HEK293 (cell line): ENCODE measurements at regions not wholly inside any gene's neighbourhood (a gene's known extent, or its start where the extent isn't known, plus 50 kb on each side); places are given as distances from the start of the nearest gene placed in this dataset.

Source experiments
- CTCF ChIA-PET: fragments of 350-600 bp; formaldehyde crosslinking; extraction: SDS; loops from one replicate; lab custom pipeline; 2021; ENCODE audit warnings: antibody characterized with exemption; lab: Yijun Ruan, JAX
- POLR2A ChIA-PET: fragments of 300-600 bp; formaldehyde crosslinking; extraction: SDS; loops from one replicate; lab custom pipeline; 2020; ENCODE audit warnings: antibody characterized with exemption, inconsistent platforms; lab: Yijun Ruan, JAX
- H3K27ac ChIP-seq: fragments of 200-500 bp; sonication (Bioruptor generic); 2 replicates; pipeline ENCODE4 v1.5.1; 2014; ENCODE audit warnings: low read depth, low read length, control low read depth, inconsistent platforms; ENCODE audit errors: extremely low read depth
- H3K36me3 ChIP-seq, 2 experiments: fragments of 200-500 bp in 1 of 2; sonication (Bioruptor generic) in 1 of 2; 1 replicate in 1 of 2; 2 replicates in 1 of 2; pipeline ENCODE4 v1.5.1; 2014 to 2017; ENCODE audit warnings: inconsistent platforms in 2 of 2, low read length in 2 of 2; ENCODE audit not compliant: control insufficient read depth in 2 of 2, insufficient read depth in 1 of 2
- H3K4me1 ChIP-seq: fragments of 200-500 bp; sonication (Bioruptor generic); 2 replicates; pipeline ENCODE4 v1.5.1; 2014; ENCODE audit warnings: mild to moderate bottlenecking, low read length, inconsistent platforms; ENCODE audit not compliant: control insufficient read depth, insufficient read depth
- H3K4me3 ChIP-seq: 2 replicates; pipeline ENCODE4 v1.5.1; 2011; ENCODE audit warnings: low read depth, mild to moderate bottlenecking, control low read depth, low read length, moderate library complexity
- H3K9me3 ChIP-seq: fragments of 200-500 bp; sonication (Bioruptor generic); 2 replicates; pipeline ENCODE4 v1.5.1; 2014; ENCODE audit warnings: low read depth, low read length, inconsistent platforms; ENCODE audit not compliant: control insufficient read depth, insufficient read depth
- GLIS1 ChIP-seq: fragments of 450-650 bp; formaldehyde crosslinking; IDR thresholded peaks from 2 replicates; pipeline ENCODE4 v1.5.1; 2016; ENCODE audit warnings: missing biosample characterization, missing genetic modification characterization
- GLIS2 ChIP-seq: fragments of 450-650 bp; formaldehyde crosslinking; IDR thresholded peaks from 2 replicates; pipeline ENCODE4 v1.5.1; 2016; ENCODE audit warnings: missing biosample characterization, missing genetic modification characterization
- HOXA7 ChIP-seq: sonication (generic); formaldehyde crosslinking; IDR thresholded peaks from 2 replicates; pipeline ENCODE4 v1.8.1; 2022; ENCODE audit warnings: missing genetic modification reagents, borderline replicate concordance
- KLF1 ChIP-seq: fragments of 450-650 bp; formaldehyde crosslinking; IDR thresholded peaks from 2 replicates; pipeline ENCODE4 v1.5.1; 2016; ENCODE audit warnings: missing biosample characterization, missing genetic modification characterization
- KLF9 ChIP-seq: fragments of 450-650 bp; formaldehyde crosslinking; IDR thresholded peaks from 2 replicates; pipeline ENCODE4 v1.5.1; 2016; ENCODE audit warnings: missing biosample characterization, missing genetic modification characterization, low read depth
- OSR2 ChIP-seq: fragments of 450-650 bp; formaldehyde crosslinking; IDR thresholded peaks from 2 replicates; pipeline ENCODE4 v1.5.1; 2016; ENCODE audit warnings: missing biosample characterization, missing genetic modification characterization
- SP3 ChIP-seq: fragments of 450-650 bp; formaldehyde crosslinking; IDR thresholded peaks from 2 replicates; pipeline ENCODE4 v1.5.1; 2016; ENCODE audit warnings: missing biosample characterization, missing genetic modification characterization
- ZBTB20 ChIP-seq: fragments of 450-650 bp; formaldehyde crosslinking; IDR thresholded peaks from 2 replicates; pipeline ENCODE4 v1.5.1; 2016; ENCODE audit warnings: missing biosample characterization, missing genetic modification characterization
- ZBTB8A ChIP-seq: fragments of 450-650 bp; formaldehyde crosslinking; IDR thresholded peaks from 2 replicates; pipeline ENCODE4 v1.5.1; 2016; ENCODE audit warnings: missing biosample characterization, missing genetic modification characterization
- ZFP37 ChIP-seq: fragments of 450-650 bp; formaldehyde crosslinking; IDR thresholded peaks from 2 replicates; pipeline ENCODE4 v1.5.1; 2016; ENCODE audit warnings: missing biosample characterization, missing genetic modification characterization
- ZIC2 ChIP-seq: fragments of 450-650 bp; formaldehyde crosslinking; IDR thresholded peaks from 2 replicates; pipeline ENCODE4 v1.5.1; 2016; ENCODE audit warnings: missing biosample characterization, missing genetic modification characterization
- ZNF394 ChIP-seq: fragments of 450-650 bp; formaldehyde crosslinking; IDR thresholded peaks from 2 replicates; pipeline ENCODE4 v1.5.1; 2016; ENCODE audit warnings: missing biosample characterization, missing genetic modification characterization, mild to moderate bottlenecking, moderate library complexity, borderline replicate concordance
- ZNF571 ChIP-seq: fragments of 450-650 bp; formaldehyde crosslinking; IDR thresholded peaks from 2 replicates; pipeline ENCODE4 v1.5.0; 2017; ENCODE audit warnings: missing biosample characterization, missing genetic modification characterization
- ZNF670 ChIP-seq: fragments of 450-650 bp; formaldehyde crosslinking; IDR thresholded peaks from 2 replicates; pipeline ENCODE4 v1.5.1; 2016; ENCODE audit warnings: missing biosample characterization, missing genetic modification characterization, low read depth
- ZNF777 ChIP-seq: fragments of 450-650 bp; formaldehyde crosslinking; IDR thresholded peaks from 2 replicates; pipeline ENCODE4 v1.5.1; 2017; ENCODE audit warnings: missing biosample characterization, missing genetic modification characterization, borderline replicate concordance
- ZNF843 ChIP-seq: fragments of 450-650 bp; formaldehyde crosslinking; IDR thresholded peaks from 2 replicates; pipeline ENCODE4 v1.5.1; 2016; ENCODE audit warnings: missing biosample characterization, missing genetic modification characterization
- ZSCAN16 ChIP-seq: fragments of 450-650 bp; formaldehyde crosslinking; IDR thresholded peaks from 2 replicates; pipeline ENCODE4 v1.5.1; 2016; ENCODE audit warnings: missing biosample characterization, missing genetic modification characterization
- ZXDB ChIP-seq: fragments of 450-650 bp; formaldehyde crosslinking; IDR thresholded peaks from 2 replicates; pipeline ENCODE4 v1.5.1; 2016; ENCODE audit warnings: missing biosample characterization, missing genetic modification characterization
- TF ChIP-seq, protein P1 (sequence below): fragments of 450-650 bp; formaldehyde crosslinking; IDR thresholded peaks from 2 replicates; pipeline ENCODE4 v1.5.1; 2017; ENCODE audit warnings: missing biosample characterization, missing genetic modification characterization
- TF ChIP-seq, protein P2 (sequence below): fragments of 450-650 bp; formaldehyde crosslinking; IDR thresholded peaks from 2 replicates; pipeline ENCODE4 v1.5.1; 2016; ENCODE audit warnings: missing biosample characterization, missing genetic modification characterization
- TF ChIP-seq, protein P3 (sequence below): fragments of 450-650 bp; formaldehyde crosslinking; IDR thresholded peaks from 2 replicates; pipeline ENCODE4 v1.5.1; 2016; ENCODE audit warnings: missing biosample characterization, missing genetic modification characterization

DNA sequence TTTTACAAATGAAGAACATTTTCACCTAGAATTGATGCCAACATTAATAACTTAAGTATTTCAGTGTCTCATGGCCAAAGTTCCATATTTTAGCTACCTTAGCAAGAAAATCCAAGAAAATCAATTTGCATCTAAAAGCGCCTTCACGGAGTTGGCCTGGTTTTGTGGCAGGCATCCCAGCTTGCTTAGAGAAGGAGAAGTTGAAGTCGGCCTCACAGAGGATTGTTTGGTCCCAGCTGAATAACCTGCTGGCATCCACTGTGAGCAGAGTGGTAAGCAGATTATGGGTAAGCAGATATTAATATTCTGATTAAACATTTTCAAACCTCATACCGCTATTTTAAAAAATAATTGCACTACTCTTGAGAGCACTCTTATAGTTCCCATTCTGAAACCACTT, 62.3 kb upstream of the STARD13 start:
- H3K27ac ChIP-seq = no peak overlapping the region

DNA sequence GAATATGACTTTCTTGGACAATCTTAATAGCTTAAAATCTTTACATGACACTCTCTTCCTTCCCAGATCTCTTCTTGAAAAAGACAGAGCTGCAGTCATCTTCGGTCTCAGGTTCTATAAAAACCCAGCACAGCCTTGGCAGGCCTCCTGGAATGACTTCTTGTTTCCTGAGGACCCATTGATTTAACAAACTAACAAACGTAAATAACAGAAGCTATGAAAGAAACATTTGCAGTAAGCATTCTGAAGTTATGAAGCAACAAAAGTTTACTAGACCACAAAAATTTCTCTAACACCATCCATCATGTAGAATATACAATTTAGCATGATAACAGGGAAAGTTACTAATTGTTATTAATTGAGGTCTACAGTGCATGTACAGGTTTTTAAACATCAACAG, 62.8 kb upstream of the STARD13 start:
- Histone ChIP-seq H3K9me3 (no peaks in the 10 kb centered on the region), H3K4me3 (no peak overlapping the region)
- POLR2A ChIA-PET = no interaction called here
- CTCF ChIA-PET = no interaction called here
- no peak for TF ChIP-seq OSR2 (tag by site-specific recombination)
- TF ChIP-seq, protein P1, sequence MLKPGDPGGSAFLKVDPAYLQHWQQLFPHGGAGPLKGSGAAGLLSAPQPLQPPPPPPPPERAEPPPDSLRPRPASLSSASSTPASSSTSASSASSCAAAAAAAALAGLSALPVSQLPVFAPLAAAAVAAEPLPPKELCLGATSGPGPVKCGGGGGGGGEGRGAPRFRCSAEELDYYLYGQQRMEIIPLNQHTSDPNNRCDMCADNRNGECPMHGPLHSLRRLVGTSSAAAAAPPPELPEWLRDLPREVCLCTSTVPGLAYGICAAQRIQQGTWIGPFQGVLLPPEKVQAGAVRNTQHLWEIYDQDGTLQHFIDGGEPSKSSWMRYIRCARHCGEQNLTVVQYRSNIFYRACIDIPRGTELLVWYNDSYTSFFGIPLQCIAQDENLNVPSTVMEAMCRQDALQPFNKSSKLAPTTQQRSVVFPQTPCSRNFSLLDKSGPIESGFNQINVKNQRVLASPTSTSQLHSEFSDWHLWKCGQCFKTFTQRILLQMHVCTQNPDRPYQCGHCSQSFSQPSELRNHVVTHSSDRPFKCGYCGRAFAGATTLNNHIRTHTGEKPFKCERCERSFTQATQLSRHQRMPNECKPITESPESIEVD (tag by site-specific recombination) = 0 out of 2 replicates have a peak, but pooled peaks have one; percentile 17
- TF ChIP-seq GLIS2 (tag by site-specific recombination) = no peak
- no peak for TF ChIP-seq SP3 (tag by site-specific recombination)
- TF ChIP-seq, all 188 proteins: peak for 1
- Histone ChIP-seq H3K36me3 (no peaks in the 10 kb centered on the region), H3K4me1 (peaks cover 11% of the 10 kb centered on the region), H3K27ac (no peak overlapping the region)

More for the DNA sequence above, 62.3 kb upstream of the STARD13 start:
- no peak for TF ChIP-seq HOXA7 (CRISPR knock-in tag)
- Histone ChIP-seq H3K9me3 (no peaks in the 10 kb centered on the region), H3K4me1 (peaks cover 11% of the 10 kb centered on the region), H3K4me3 (no peak overlapping the region), H3K36me3 (no peaks in the 10 kb centered on the region)
- CTCF ChIA-PET = no interaction called here
- POLR2A ChIA-PET = no interaction called here

DNA sequence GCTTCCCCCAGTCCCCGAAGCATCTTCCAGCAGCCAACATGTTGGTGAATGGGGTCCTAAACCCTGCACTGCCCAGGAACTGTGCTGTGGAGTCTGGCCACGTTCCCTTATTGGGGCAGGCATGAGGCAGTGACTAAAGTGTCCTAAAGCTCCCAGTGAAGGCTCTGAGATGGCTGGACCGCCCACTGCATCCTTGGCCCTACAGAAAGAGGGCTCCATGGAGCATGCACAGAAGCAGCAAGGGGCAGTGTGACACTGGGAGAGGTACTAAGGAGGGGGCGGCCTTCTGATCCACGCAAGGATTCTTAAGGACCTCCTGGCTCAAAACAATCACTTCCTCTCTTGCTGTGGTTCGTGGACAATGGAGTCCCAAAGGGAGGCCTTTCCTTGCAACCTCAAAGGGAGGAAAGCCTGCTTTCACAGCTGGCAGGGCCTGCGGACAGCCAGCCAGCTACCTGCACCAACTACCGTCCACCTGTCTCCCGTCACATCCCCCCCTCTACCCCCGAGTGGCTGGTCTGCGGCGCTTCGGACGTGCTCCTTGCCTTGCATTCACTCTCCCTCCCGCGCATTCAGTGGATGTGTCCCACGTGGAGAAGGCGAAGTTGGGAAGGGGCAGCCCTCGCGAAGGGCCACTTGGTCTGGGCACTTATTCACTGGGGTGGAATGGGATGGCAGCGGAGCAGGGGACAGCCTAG, 63.9 kb upstream of the STARD13 start:
- H3K4me3 ChIP-seq = peak overlapping the region; percentile 59
- ChIA-PET POLR2A (no interaction called here), CTCF (no interaction called here)
- no peaks in the 10 kb centered on the region for H3K36me3 ChIP-seq
- peaks cover 6% of the 10 kb centered on the region; the same call in 1 of the 2 replicates for H3K4me1 ChIP-seq
- no peaks in the 10 kb centered on the region for H3K9me3 ChIP-seq
- peak overlapping the region; percentile 9; the same call in 1 of the 2 replicates for H3K27ac ChIP-seq
- TF ChIP-seq ZNF670 (tag by site-specific recombination) = no peak
- peak; percentile 59; the same call in 1 of the 2 replicates for TF ChIP-seq KLF9 (tag by site-specific recombination)
- TF ChIP-seq ZNF394 = peak; percentile 9; the same call in 1 of the 2 replicates
- TF ChIP-seq ZNF571 = no peak
- TF ChIP-seq ZNF777 (tag by site-specific recombination) = no peak
- peak; percentile 45 for TF ChIP-seq ZBTB20
- TF ChIP-seq, protein P2, sequence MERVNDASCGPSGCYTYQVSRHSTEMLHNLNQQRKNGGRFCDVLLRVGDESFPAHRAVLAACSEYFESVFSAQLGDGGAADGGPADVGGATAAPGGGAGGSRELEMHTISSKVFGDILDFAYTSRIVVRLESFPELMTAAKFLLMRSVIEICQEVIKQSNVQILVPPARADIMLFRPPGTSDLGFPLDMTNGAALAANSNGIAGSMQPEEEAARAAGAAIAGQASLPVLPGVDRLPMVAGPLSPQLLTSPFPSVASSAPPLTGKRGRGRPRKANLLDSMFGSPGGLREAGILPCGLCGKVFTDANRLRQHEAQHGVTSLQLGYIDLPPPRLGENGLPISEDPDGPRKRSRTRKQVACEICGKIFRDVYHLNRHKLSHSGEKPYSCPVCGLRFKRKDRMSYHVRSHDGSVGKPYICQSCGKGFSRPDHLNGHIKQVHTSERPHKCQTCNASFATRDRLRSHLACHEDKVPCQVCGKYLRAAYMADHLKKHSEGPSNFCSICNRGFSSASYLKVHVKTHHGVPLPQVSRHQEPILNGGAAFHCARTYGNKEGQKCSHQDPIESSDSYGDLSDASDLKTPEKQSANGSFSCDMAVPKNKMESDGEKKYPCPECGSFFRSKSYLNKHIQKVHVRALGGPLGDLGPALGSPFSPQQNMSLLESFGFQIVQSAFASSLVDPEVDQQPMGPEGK (tag by site-specific recombination) = peak; percentile 35; the same call in 1 of the 2 replicates
- peak; percentile 61; the same call in 1 of the 2 replicates for TF ChIP-seq GLIS1
- peak; percentile 79 for TF ChIP-seq GLIS2 (tag by site-specific recombination)
- TF ChIP-seq, protein P3, sequence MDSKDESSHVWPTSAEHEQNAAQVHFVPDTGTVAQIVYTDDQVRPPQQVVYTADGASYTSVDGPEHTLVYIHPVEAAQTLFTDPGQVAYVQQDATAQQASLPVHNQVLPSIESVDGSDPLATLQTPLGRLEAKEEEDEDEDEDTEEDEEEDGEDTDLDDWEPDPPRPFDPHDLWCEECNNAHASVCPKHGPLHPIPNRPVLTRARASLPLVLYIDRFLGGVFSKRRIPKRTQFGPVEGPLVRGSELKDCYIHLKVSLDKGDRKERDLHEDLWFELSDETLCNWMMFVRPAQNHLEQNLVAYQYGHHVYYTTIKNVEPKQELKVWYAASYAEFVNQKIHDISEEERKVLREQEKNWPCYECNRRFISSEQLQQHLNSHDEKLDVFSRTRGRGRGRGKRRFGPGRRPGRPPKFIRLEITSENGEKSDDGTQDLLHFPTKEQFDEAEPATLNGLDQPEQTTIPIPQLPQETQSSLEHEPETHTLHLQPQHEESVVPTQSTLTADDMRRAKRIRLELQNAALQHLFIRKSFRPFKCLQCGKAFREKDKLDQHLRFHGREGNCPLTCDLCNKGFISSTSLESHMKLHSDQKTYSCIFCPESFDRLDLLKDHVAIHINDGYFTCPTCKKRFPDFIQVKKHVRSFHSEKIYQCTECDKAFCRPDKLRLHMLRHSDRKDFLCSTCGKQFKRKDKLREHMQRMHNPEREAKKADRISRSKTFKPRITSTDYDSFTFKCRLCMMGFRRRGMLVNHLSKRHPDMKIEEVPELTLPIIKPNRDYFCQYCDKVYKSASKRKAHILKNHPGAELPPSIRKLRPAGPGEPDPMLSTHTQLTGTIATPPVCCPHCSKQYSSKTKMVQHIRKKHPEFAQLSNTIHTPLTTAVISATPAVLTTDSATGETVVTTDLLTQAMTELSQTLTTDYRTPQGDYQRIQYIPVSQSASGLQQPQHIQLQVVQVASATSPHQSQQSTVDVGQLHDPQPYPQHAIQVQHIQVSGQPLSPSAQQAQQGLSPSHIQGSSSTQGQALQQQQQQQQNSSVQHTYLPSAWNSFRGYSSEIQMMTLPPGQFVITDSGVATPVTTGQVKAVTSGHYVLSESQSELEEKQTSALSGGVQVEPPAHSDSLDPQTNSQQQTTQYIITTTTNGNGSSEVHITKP (tag by site-specific recombination) = peak; percentile 64
- TF ChIP-seq ZXDB (tag by site-specific recombination) = 0 out of 2 replicates have a peak, but pooled peaks have one; percentile 26
- peak; percentile 76; the same call in 1 of the 2 replicates for TF ChIP-seq ZBTB8A (tag by site-specific recombination)
- TF ChIP-seq ZFP37 (tag by site-specific recombination) = 0 out of 2 replicates have a peak, but pooled peaks have one; percentile 44
- 0 out of 2 replicates have a peak, but pooled peaks have one; percentile 6 for TF ChIP-seq KLF1 (tag by site-specific recombination)
- peak; percentile 19; the same call in 1 of the 2 replicates for TF ChIP-seq ZIC2 (tag by site-specific recombination)
- TF ChIP-seq ZSCAN16 (tag by site-specific recombination) = 0 out of 2 replicates have a peak, but pooled peaks have one; percentile 19
- TF ChIP-seq ZNF843 = no peak
